Natural killer cell (primary cell): ENCODE measurements at regions not wholly inside any gene's neighbourhood (a gene's known extent, or its start where the extent isn't known, plus 50 kb on each side); places are given as distances from the start of the nearest gene placed in this dataset.

Experiments
- ATAC-seq, 3 donors: fragments of 150-1000 bp in 2 of 3; fragments of 200-7000 bp in 1 of 3; cut with Tn5 transposase; 1 replicate in 1 of 3; 2 replicates in 2 of 3; pipeline ENCODE4 v1.10.0; 2021; ENCODE audit warnings: mild to moderate bottlenecking in 2 of 3, moderate library complexity in 2 of 3
- DNase-seq, 2 donors: peaks; one replicate each; pipeline versions ENCODE4 v3.0.0 to v3.0.0-alpha.2; 2013 to 2021; ENCODE audit warnings: mixed read lengths in 1 of 2
- H3K27ac ChIP-seq: one replicate; pipeline ENCODE4 v1.5.1; 2013; ENCODE audit warnings: mild to moderate bottlenecking, low read length
- H3K27me3 ChIP-seq: one replicate; pipeline ENCODE4 v1.6.1; 2013; ENCODE audit warnings: low read length; ENCODE audit not compliant: control insufficient read depth, insufficient read depth
- H3K36me3 ChIP-seq: one replicate; pipeline ENCODE4 v1.6.1; 2013; ENCODE audit warnings: low read length; ENCODE audit not compliant: control insufficient read depth, insufficient read depth
- H3K4me1 ChIP-seq: one replicate; pipeline ENCODE4 v1.6.1; 2013; ENCODE audit warnings: low read length; ENCODE audit not compliant: control insufficient read depth, insufficient read depth
- H3K4me3 ChIP-seq: one replicate; pipeline ENCODE4 v1.5.1; 2013; ENCODE audit warnings: low read length
- H3K9me3 ChIP-seq: one replicate; pipeline ENCODE4 v1.6.1; 2013; ENCODE audit warnings: low read length; ENCODE audit not compliant: control insufficient read depth, insufficient read depth
- H3K27ac Mint-ChIP-seq, 2 donors: one replicate each; pipeline ENCODE4 v1.8.0; 2022; ENCODE audit warnings: mild to moderate bottlenecking in 2 of 2, mixed read lengths in 2 of 2, moderate library complexity in 1 of 2
- H3K27me3 Mint-ChIP-seq, 2 donors: one replicate each; pipeline ENCODE4 v1.8.0; 2022; ENCODE audit warnings: low read depth in 2 of 2, mixed read lengths in 2 of 2
- H3K36me3 Mint-ChIP-seq: one replicate; pipeline ENCODE4 v1.8.0; 2022; ENCODE audit warnings: mixed read lengths
- H3K4me1 Mint-ChIP-seq, 2 donors: one replicate each; pipeline ENCODE4 v1.8.0; 2022; ENCODE audit warnings: mixed read lengths in 2 of 2
- H3K4me3 Mint-ChIP-seq: one replicate; pipeline ENCODE4 v1.8.0; 2022; ENCODE audit warnings: mild to moderate bottlenecking, moderate library complexity, mixed read lengths
- H3K9me3 Mint-ChIP-seq, 2 donors: one replicate each; pipeline ENCODE4 v1.8.0; 2022; ENCODE audit warnings: mixed read lengths in 2 of 2
- WGBS: methylation state at CpG from one replicate; pipeline ENCODE4 v1.1.7; 2013; ENCODE audit warnings: missing lambda C conversion rate; ENCODE audit not compliant: insufficient coverage; 5-methylcytosine and 5-hydroxymethylcytosine counted together
- intact Hi-C: fragments of 100-400 bp; cut with micrococcal nuclease; formaldehyde crosslinking; loops from one replicate; pipeline ENCODE4 v1.14.2; 2022
- TF ChIP-seq, protein P1 (sequence below): fragments of 200-600 bp; IDR thresholded peaks from one replicate; pipeline ENCODE4 v1.8.0; 2022; ENCODE audit warnings: antibody characterized with exemption

DNA sequence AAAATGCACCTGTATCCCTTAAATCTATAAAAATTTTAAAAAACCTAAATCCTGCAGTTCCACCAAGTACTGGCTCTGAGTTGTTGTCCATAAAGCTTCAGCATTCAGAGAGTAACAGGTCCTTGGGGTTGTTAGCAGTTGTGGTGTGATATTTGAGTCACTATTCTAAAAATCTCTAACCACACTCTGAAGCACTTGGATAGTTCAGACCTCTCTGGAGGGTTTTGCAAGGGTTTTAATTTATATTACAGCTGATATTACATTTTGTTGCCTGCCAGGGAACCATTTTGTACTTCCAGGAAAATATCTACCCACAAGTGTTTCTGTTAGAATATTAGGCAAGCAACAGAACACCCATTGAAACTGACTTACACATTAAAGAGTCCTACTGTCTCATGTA lies 255.6 kb downstream of the TBL1XR1 start:
- Mint-ChIP-seq H3K4me1 (no peaks in the 10 kb centered on the region), H3K27me3 (no peaks in the 10 kb centered on the region), H3K4me3 (no peak overlapping the region), H3K9me3 (no peaks in the 10 kb centered on the region), H3K27ac (no peak overlapping the region), H3K36me3 (no peaks in the 10 kb centered on the region)
- no peaks in the 10 kb centered on the region for H3K9me3 ChIP-seq
- intact Hi-C loops: no loop called here
- no peaks in the 10 kb centered on the region for H3K4me1 ChIP-seq
- no peak overlapping the region for H3K4me3 ChIP-seq
- no peak overlapping the region for H3K27ac ChIP-seq
- DNase-seq (no peak), ATAC-seq (no peak)
- H3K27me3 ChIP-seq: no peaks in the 10 kb centered on the region
- TF ChIP-seq, protein P1, sequence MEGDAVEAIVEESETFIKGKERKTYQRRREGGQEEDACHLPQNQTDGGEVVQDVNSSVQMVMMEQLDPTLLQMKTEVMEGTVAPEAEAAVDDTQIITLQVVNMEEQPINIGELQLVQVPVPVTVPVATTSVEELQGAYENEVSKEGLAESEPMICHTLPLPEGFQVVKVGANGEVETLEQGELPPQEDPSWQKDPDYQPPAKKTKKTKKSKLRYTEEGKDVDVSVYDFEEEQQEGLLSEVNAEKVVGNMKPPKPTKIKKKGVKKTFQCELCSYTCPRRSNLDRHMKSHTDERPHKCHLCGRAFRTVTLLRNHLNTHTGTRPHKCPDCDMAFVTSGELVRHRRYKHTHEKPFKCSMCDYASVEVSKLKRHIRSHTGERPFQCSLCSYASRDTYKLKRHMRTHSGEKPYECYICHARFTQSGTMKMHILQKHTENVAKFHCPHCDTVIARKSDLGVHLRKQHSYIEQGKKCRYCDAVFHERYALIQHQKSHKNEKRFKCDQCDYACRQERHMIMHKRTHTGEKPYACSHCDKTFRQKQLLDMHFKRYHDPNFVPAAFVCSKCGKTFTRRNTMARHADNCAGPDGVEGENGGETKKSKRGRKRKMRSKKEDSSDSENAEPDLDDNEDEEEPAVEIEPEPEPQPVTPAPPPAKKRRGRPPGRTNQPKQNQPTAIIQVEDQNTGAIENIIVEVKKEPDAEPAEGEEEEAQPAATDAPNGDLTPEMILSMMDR: no peak
- no peaks in the 10 kb centered on the region for H3K36me3 ChIP-seq

DNA sequence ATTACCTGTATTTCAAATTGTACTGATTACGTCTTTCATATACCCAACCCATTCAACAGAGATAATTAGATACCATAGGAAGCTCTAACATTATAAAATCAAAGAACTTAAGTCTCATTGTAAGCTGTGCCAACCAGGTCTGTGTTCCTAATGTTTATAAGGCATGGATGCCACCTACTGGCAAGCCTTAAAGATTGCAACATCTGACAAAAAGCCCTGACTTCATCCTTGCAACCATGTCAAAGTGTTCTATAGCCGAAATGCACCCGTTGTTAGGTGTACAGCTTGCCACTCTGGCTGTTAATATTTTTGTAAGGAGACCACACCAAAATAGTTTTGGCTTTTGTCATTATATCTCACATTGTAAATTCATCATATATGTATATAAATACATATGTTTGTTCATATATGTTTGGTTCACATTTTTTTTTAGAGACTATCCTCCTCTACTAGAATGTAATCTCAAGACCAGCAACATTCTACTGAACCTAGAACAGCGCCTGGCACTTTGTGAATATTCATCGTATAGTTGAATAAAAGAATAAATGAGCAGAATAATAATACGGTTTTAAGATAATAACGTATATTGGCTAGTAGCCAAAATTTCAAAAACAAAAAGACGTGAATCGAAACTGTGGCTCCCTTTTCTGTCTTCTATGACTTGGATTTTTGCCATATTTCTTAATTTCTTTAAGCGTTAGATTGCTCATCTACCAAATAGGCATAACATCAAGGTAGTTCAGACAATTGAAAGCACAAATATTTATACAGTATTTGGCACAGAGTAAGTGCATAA lies 258.1 kb downstream of the TBL1XR1 start:
- Histone ChIP-seq H3K27ac (no peak overlapping the region), H3K9me3 (no peaks in the 10 kb centered on the region), H3K36me3 (no peaks in the 10 kb centered on the region), H3K4me3 (no peak overlapping the region), H3K27me3 (no peaks in the 10 kb centered on the region), H3K4me1 (no peaks in the 10 kb centered on the region)
- intact Hi-C loops: loop anchor here (1.0 kb wide), 1 partner anchor 67 kb away; no protein-coding TSS in a partner anchor
- DNase-seq (peak in 1 of 2 donors; percentile 67), ATAC-seq (peak; percentile 64 to 80 (median 70))
- Mint-ChIP-seq H3K36me3 (no peaks in the 10 kb centered on the region), H3K4me3 (no peak overlapping the region), H3K27ac (no peak overlapping the region), H3K9me3 (no peaks in the 10 kb centered on the region), H3K4me1 (no peaks in the 10 kb centered on the region), H3K27me3 (peaks cover 0 to 5% of the 10 kb centered on the region in 2 donors)
- 49% methylated on average over 9 of the region's 10 CpGs for WGBS
- TF ChIP-seq, protein P1: peak; percentile 73

DNA sequence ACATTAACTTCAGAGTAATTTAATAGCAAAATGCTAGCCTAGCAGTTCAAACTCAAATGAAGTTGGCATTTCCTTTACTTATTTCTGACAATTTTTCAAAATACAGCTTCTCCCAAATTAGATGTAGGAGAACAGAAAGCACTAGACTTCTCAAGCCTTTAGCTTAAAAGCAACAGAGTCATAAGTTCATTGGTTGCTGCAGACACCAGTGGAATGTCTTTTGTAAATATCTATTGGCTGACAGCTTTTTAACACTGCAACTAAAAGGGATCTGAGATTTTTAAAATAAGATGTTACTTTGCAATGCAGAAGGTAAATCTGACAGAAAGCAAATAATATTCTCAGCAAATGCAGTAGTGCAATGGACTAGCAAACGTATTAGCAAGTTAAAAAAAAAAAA lies 259.3 kb downstream of the TBL1XR1 start:
- Mint-ChIP-seq H3K27ac (no peak overlapping the region), H3K27me3 (peaks cover 0 to 8% of the 10 kb centered on the region in 2 donors), H3K36me3 (no peaks in the 10 kb centered on the region), H3K4me3 (no peak overlapping the region), H3K4me1 (no peaks in the 10 kb centered on the region), H3K9me3 (no peaks in the 10 kb centered on the region)
- Histone ChIP-seq H3K9me3 (no peaks in the 10 kb centered on the region), H3K4me1 (no peaks in the 10 kb centered on the region), H3K36me3 (no peaks in the 10 kb centered on the region), H3K4me3 (no peak overlapping the region), H3K27ac (no peak overlapping the region), H3K27me3 (no peaks in the 10 kb centered on the region)
- intact Hi-C loops: no loop called here
- no peak for ATAC-seq
- DNase-seq: no peak
- WGBS: 94% methylated on average over 1 of the region's 1 CpG
- TF ChIP-seq, protein P1: no peak

DNA sequence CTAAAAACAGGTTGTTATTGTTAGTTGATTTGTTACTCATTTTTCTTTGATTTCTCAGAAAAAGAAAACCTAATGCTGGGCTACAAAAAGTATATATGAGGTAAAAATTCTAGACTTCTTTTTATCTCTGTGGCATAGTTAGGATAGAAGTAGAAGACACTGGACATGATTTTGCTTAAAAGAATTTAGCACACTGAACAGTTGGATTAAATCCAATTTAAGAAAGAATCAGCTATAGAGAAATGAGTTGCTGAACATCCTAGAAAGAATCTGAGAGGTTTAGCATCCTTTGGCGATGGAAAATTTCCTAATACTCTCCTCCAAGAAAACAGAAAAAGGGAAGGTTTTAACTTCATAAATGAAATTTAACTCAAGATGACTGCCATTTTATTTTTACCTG lies 259.7 kb downstream of the TBL1XR1 start:
- intact Hi-C loops: no loop called here
- H3K27me3 Mint-ChIP-seq: peaks cover 0 to 8% of the 10 kb centered on the region in 2 donors
- H3K4me1 Mint-ChIP-seq: no peaks in the 10 kb centered on the region
- no peaks in the 10 kb centered on the region for H3K9me3 ChIP-seq
- H3K36me3 ChIP-seq: no peaks in the 10 kb centered on the region
- no peak overlapping the region for H3K4me3 Mint-ChIP-seq
- 80% methylated on average over 1 of the region's 1 CpG for WGBS
- no peaks in the 10 kb centered on the region for H3K4me1 ChIP-seq
- H3K9me3 Mint-ChIP-seq: no peaks in the 10 kb centered on the region
- no peaks in the 10 kb centered on the region for H3K27me3 ChIP-seq
- no peak overlapping the region for H3K27ac Mint-ChIP-seq
- H3K27ac ChIP-seq: no peak overlapping the region
- H3K4me3 ChIP-seq: no peak overlapping the region
- no peak for ATAC-seq
- TF ChIP-seq, protein P1: no peak
- DNase-seq: no peak
- no peaks in the 10 kb centered on the region for H3K36me3 Mint-ChIP-seq
